ENCODE measurements at regions not wholly inside any gene's neighbourhood (a gene's known extent, or its start where the extent isn't known, plus 50 kb on each side); places are given as distances from the start of the nearest gene placed in this dataset.

DNA sequence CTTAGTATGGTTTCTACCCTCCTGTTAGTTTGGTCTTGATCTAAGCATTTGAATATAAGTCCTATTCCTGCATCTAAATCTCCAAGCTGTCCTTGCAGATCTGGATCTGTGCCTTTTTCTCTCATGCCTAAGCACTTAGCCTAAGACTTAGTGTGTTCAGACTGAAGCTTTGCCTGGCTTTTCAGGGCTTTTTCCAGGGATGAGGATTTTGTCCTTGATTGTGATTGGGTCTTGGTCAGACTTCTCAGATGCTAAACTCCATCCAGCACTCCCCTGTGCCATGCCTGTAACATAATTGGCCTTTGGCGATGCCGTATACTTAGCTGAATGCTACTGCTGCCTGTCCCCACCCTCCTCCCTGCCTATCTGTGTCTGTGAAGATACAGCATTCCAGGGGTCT, 98.1 kb upstream of the NRIP1 start:
- TF ChIP-seq, protein P1, sequence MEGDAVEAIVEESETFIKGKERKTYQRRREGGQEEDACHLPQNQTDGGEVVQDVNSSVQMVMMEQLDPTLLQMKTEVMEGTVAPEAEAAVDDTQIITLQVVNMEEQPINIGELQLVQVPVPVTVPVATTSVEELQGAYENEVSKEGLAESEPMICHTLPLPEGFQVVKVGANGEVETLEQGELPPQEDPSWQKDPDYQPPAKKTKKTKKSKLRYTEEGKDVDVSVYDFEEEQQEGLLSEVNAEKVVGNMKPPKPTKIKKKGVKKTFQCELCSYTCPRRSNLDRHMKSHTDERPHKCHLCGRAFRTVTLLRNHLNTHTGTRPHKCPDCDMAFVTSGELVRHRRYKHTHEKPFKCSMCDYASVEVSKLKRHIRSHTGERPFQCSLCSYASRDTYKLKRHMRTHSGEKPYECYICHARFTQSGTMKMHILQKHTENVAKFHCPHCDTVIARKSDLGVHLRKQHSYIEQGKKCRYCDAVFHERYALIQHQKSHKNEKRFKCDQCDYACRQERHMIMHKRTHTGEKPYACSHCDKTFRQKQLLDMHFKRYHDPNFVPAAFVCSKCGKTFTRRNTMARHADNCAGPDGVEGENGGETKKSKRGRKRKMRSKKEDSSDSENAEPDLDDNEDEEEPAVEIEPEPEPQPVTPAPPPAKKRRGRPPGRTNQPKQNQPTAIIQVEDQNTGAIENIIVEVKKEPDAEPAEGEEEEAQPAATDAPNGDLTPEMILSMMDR (conservative IDR thresholded peaks at IDR 0.05; ENCODE audit: low read depth in 2 of 2), result no peak
- TF ChIP-seq, protein P2, sequence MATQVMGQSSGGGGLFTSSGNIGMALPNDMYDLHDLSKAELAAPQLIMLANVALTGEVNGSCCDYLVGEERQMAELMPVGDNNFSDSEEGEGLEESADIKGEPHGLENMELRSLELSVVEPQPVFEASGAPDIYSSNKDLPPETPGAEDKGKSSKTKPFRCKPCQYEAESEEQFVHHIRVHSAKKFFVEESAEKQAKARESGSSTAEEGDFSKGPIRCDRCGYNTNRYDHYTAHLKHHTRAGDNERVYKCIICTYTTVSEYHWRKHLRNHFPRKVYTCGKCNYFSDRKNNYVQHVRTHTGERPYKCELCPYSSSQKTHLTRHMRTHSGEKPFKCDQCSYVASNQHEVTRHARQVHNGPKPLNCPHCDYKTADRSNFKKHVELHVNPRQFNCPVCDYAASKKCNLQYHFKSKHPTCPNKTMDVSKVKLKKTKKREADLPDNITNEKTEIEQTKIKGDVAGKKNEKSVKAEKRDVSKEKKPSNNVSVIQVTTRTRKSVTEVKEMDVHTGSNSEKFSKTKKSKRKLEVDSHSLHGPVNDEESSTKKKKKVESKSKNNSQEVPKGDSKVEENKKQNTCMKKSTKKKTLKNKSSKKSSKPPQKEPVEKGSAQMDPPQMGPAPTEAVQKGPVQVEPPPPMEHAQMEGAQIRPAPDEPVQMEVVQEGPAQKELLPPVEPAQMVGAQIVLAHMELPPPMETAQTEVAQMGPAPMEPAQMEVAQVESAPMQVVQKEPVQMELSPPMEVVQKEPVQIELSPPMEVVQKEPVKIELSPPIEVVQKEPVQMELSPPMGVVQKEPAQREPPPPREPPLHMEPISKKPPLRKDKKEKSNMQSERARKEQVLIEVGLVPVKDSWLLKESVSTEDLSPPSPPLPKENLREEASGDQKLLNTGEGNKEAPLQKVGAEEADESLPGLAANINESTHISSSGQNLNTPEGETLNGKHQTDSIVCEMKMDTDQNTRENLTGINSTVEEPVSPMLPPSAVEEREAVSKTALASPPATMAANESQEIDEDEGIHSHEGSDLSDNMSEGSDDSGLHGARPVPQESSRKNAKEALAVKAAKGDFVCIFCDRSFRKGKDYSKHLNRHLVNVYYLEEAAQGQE (IDR thresholded peaks at IDR 0.05; ENCODE audit: unreplicated experiment), result no peak
- TF ChIP-seq EZH2 (IDR thresholded peaks at IDR 0.05; ENCODE audit: low read depth, unreplicated experiment) (no peak), JUNB (IDR thresholded peaks at IDR 0.05; ENCODE audit: unreplicated experiment) (no peak), CREB1 (CRISPR knock-in tag; IDR thresholded peaks at IDR 0.05; ENCODE audit: low read depth) (no peak), POLR2AphosphoS5 (IDR thresholded peaks at IDR 0.05; ENCODE audit: low read depth) (no peak), ETS1 (IDR thresholded peaks at IDR 0.05) (no peak)

Data from GM23338 (cell line).